GM12864 (cell line): ENCODE measurements at regions not wholly inside any gene's neighbourhood (a gene's known extent, or its start where the extent isn't known, plus 50 kb on each side); places are given as distances from the start of the nearest gene placed in this dataset.

Experiments
- DNase-seq: peaks from one replicate; pipeline ENCODE4 v3.0.0-alpha.2; 2011; ENCODE audit warnings: low read depth
- H3K4me3 ChIP-seq: 2 replicates; pipeline ENCODE4 v1.5.1; 2011; ENCODE audit warnings: mild to moderate bottlenecking, low read depth, low read length, control low read depth
- TF ChIP-seq, protein P1 (sequence below): IDR thresholded peaks from 2 replicates; pipeline ENCODE4 v1.5.1; 2011; ENCODE audit warnings: low read depth, mild to moderate bottlenecking, moderate library complexity, low read length, control low read depth, inconsistent platforms; ENCODE audit errors: missing control alignments

DNA sequence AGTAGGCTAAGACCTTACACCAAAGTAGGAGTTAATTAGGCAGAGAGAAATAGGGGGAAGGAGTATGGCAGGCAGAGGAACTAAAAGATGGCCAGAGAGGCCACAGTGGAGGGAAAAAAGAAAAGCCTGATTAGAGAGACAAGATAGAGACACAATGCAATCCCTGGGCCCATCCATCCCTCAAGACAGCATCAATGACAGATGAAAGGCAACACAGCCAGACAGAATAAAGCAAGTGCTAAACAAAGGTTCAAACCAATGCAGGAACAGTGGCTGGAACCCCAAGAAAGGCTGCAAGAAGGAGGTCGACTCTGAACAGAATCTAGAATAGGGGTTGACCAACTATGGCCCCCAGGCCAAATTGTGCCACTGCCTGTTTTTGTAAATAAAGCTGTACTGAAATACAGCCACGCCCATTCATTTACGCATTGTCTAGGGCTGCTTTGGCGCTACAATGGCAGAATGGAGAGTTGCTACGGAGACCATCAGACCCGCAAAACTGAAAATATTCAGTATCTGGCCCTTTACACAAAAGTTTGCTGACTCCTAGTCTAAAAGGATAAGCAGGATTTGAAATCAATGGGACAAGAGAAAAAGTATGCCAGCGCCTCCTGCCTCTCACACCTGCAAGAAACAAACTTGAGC is 473.3 kb upstream of the PSMD7 start:
- TF ChIP-seq, protein P1, sequence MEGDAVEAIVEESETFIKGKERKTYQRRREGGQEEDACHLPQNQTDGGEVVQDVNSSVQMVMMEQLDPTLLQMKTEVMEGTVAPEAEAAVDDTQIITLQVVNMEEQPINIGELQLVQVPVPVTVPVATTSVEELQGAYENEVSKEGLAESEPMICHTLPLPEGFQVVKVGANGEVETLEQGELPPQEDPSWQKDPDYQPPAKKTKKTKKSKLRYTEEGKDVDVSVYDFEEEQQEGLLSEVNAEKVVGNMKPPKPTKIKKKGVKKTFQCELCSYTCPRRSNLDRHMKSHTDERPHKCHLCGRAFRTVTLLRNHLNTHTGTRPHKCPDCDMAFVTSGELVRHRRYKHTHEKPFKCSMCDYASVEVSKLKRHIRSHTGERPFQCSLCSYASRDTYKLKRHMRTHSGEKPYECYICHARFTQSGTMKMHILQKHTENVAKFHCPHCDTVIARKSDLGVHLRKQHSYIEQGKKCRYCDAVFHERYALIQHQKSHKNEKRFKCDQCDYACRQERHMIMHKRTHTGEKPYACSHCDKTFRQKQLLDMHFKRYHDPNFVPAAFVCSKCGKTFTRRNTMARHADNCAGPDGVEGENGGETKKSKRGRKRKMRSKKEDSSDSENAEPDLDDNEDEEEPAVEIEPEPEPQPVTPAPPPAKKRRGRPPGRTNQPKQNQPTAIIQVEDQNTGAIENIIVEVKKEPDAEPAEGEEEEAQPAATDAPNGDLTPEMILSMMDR, result no peak
- H3K4me3 ChIP-seq, result no peak overlapping the region
- DNase-seq, result no peak

DNA sequence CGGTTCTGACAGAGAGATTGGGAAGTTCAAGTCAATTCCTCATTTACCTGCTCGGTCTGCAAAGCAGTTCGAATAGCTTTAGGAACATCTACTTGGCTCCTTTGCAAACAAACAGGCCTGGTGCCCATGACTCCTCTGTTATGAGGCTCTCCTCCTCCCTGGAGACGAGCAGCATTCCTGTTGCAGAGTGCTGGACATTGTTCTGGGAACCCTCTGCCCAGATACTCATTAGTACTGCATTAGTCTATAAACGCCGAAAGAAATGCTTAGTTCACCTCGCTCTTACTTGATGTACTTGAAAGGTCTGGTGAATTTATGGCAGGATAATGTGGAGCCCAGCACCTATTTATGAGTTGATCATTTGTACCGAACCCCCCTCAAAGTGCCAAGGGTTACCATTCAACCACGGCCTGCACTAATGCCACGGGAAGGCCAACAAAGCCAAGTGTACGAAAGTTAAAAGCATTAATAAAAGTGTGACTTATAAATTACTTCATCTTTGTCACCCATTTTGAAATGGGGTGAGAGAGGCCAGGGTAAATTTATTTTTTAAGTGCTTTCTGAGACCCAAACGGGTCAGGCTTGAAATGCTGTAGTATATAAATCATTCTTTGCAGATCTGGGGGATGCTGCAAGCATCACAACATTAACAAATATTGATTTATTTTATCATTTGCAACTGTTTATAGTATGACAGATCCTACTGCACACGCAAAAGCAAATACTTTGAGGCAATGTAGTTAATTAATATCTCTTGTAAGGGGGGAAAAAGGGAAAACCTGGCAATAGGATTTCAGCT is 478.9 kb upstream of the PSMD7 start:
- TF ChIP-seq, protein P1, result no peak
- no peak overlapping the region for H3K4me3 ChIP-seq

DNA sequence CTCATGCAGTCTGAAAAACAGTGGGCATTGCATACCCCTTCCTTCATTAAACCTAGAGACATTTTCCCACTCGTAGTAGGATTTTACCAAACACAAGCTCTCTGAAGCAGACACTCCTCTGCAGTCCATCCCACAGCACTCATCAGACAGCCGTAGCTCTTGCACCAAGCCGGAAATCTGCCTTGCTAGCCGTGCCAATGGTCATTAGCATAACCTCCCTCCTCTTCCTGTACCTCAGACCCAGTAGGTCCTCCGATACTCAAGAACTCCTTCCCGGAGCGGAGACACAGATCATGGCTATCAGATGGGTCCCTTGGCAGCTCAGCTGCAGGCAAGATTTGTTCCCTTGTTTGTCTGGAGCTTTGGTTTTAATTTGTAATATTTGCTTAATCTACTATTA is 483.1 kb upstream of the PSMD7 start:
- no peak overlapping the region for H3K4me3 ChIP-seq
- TF ChIP-seq, protein P1, result no peak
- DNase-seq, result no peak

More for the DNA sequence above, 478.9 kb upstream of the PSMD7 start:
- no peak for DNase-seq

DNA sequence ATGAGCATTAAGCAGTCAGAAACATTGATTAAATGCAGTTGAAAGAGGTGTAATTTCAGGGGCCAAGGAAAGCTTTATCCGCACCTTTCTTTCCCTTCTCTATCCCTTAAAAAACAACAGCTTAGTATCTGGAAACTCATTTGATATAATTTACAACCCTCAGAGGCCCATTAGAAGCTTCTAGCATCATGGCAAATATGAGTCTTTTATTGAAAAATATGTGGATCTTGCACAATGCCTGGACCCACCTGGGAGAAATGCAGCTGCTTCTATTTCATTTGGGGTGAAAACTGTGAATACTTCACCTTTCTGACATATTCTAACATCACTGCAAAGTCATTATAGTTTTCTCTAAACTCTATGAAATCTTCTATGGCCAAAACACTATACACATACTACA is 492.2 kb upstream of the PSMD7 start:
- no peak overlapping the region for H3K4me3 ChIP-seq
- DNase-seq, result no peak
- TF ChIP-seq, protein P1, result no peak

DNA sequence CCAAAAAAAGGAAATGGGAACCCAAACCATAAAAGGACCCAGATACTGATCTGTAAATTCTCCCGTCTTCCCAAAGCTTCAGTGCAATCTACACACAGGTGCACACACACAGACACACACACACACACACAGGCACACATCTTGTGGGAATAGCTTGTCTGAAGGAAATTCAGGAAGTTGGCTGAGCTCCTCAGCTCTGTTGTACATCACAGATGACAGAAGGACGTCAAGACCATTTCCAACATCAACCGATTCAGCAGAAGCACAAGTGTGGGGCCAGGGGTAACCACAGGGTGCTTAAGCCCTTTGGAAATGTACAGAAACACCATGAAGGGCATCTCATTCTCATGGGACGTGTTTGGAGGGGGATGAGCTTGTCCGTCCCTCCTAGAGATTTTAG is 498.1 kb upstream of the PSMD7 start:
- TF ChIP-seq, protein P1, result no peak
- DNase-seq, result no peak

DNA sequence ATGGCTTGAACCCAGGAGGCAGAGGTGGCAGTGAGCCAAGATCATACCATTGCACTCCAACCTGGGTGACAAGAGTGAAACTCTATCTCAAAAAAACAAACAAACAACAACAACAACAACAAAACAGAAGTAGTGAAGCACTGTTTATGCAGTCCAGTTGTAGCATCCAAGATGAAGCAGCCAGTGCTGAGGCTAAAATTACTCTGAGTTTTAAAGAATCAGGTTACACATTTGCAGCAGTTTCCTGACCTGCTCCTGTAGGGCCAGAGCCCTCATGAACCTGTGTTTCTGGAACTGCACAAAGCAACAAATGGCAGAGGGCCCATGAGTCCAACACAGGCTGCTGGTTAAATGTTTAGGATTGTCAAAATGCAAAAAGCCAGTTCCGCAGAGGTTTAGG is 499.5 kb upstream of the PSMD7 start:
- no peak overlapping the region for H3K4me3 ChIP-seq
- TF ChIP-seq, protein P1, result no peak
- DNase-seq, result no peak

More for the DNA sequence above, 498.1 kb upstream of the PSMD7 start:
- no peak overlapping the region for H3K4me3 ChIP-seq
